H1 (cell line): ENCODE measurements at regions not wholly inside any gene's neighbourhood (a gene's known extent, or its start where the extent isn't known, plus 50 kb on each side); places are given as distances from the start of the nearest gene placed in this dataset.

ENCODE experiments used
- BACH1 ChIP-seq: IDR thresholded peaks from 2 replicates; pipeline ENCODE4 v1.6.1; 2012; ENCODE audit warnings: low read length, improper control_type of control experiment
- BCL11A ChIP-seq, 2 experiments: IDR thresholded peaks; one replicate each; pipeline ENCODE4 v1.6.1; 2011; ENCODE audit warnings: low read depth in 2 of 2, low read length in 2 of 2, mild to moderate bottlenecking in 2 of 2
- CEBPB ChIP-seq: IDR thresholded peaks from 2 replicates; pipeline ENCODE4 v1.6.1; 2012; ENCODE audit warnings: low read depth, low read length
- CTBP2 ChIP-seq: IDR thresholded peaks from 2 replicates; pipeline ENCODE4 v1.7.0; 2011; ENCODE audit warnings: borderline replicate concordance, mild to moderate bottlenecking, moderate library complexity, mixed read lengths, low read length; ENCODE audit not compliant: insufficient read depth, insufficient read length
- FOSL1 ChIP-seq: IDR thresholded peaks from 2 replicates; pipeline ENCODE4 v1.6.1; 2011; ENCODE audit warnings: mild to moderate bottlenecking, low read depth, low read length, moderate library complexity; ENCODE audit not compliant: insufficient read depth
- GTF2F1 ChIP-seq: IDR thresholded peaks from 2 replicates; pipeline ENCODE4 v1.6.1; 2012; ENCODE audit warnings: low read depth, low read length, improper control_type of control experiment, borderline replicate concordance
- HDAC2 ChIP-seq, 2 experiments: fragments of 300-600 bp in 1 of 2; sonication (generic) in 1 of 2; IDR thresholded peaks; 2 replicates each; pipeline ENCODE4 v1.6.1; 2011 to 2012; ENCODE audit warnings: low read depth in 2 of 2, low read length in 2 of 2, mild to moderate bottlenecking in 2 of 2, moderate library complexity in 2 of 2, borderline replicate concordance in 1 of 2, inconsistent platforms in 1 of 2
- HDAC6 ChIP-seq: IDR thresholded peaks from one replicate; pipeline ENCODE4 v1.7.1; 2012; ENCODE audit warnings: low read depth, mild to moderate bottlenecking, inconsistent platforms, low read length, moderate library complexity
- MAFK ChIP-seq: IDR thresholded peaks from 2 replicates; pipeline ENCODE4 v1.6.1; 2012; ENCODE audit warnings: low read depth, mild to moderate bottlenecking, improper control_type of control experiment, low read length
- SIX5 ChIP-seq: IDR thresholded peaks from 2 replicates; pipeline ENCODE4 v1.6.1; 2011; ENCODE audit warnings: mild to moderate bottlenecking, low read depth, low read length
- YY1 ChIP-seq: IDR thresholded peaks from 2 replicates; pipeline ENCODE4 v1.6.1; 2011; ENCODE audit warnings: low read depth, mild to moderate bottlenecking, low read length
- TF ChIP-seq, protein P1 (sequence below): fragments of 300-600 bp; sonication (generic); IDR thresholded peaks from 2 replicates; pipeline ENCODE4 v1.7.1; 2012; ENCODE audit warnings: low read length, moderate library complexity, mild to moderate bottlenecking, inconsistent platforms; ENCODE audit not compliant: insufficient replicate concordance

DNA sequence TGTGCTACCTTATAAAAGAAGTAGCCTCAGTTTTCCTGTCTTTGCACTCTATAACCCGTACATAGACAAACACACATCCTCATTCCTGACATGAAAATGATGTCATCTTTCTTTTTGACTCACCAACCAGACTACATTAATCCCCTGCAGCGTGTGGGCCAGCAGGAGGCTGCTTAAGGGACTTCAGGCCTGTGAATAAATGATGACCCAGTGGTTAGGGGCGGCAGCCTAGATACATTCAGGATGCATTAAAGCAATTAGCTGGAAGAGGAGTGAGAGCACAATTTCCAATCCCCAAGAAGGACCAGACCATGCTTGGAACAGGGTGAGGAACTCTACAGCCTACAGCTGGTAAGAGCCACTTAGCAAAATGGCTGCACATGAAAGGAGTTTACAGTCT, 57.3 kb upstream of the KLF7 start (continued):
- TF ChIP-seq, protein P1, sequence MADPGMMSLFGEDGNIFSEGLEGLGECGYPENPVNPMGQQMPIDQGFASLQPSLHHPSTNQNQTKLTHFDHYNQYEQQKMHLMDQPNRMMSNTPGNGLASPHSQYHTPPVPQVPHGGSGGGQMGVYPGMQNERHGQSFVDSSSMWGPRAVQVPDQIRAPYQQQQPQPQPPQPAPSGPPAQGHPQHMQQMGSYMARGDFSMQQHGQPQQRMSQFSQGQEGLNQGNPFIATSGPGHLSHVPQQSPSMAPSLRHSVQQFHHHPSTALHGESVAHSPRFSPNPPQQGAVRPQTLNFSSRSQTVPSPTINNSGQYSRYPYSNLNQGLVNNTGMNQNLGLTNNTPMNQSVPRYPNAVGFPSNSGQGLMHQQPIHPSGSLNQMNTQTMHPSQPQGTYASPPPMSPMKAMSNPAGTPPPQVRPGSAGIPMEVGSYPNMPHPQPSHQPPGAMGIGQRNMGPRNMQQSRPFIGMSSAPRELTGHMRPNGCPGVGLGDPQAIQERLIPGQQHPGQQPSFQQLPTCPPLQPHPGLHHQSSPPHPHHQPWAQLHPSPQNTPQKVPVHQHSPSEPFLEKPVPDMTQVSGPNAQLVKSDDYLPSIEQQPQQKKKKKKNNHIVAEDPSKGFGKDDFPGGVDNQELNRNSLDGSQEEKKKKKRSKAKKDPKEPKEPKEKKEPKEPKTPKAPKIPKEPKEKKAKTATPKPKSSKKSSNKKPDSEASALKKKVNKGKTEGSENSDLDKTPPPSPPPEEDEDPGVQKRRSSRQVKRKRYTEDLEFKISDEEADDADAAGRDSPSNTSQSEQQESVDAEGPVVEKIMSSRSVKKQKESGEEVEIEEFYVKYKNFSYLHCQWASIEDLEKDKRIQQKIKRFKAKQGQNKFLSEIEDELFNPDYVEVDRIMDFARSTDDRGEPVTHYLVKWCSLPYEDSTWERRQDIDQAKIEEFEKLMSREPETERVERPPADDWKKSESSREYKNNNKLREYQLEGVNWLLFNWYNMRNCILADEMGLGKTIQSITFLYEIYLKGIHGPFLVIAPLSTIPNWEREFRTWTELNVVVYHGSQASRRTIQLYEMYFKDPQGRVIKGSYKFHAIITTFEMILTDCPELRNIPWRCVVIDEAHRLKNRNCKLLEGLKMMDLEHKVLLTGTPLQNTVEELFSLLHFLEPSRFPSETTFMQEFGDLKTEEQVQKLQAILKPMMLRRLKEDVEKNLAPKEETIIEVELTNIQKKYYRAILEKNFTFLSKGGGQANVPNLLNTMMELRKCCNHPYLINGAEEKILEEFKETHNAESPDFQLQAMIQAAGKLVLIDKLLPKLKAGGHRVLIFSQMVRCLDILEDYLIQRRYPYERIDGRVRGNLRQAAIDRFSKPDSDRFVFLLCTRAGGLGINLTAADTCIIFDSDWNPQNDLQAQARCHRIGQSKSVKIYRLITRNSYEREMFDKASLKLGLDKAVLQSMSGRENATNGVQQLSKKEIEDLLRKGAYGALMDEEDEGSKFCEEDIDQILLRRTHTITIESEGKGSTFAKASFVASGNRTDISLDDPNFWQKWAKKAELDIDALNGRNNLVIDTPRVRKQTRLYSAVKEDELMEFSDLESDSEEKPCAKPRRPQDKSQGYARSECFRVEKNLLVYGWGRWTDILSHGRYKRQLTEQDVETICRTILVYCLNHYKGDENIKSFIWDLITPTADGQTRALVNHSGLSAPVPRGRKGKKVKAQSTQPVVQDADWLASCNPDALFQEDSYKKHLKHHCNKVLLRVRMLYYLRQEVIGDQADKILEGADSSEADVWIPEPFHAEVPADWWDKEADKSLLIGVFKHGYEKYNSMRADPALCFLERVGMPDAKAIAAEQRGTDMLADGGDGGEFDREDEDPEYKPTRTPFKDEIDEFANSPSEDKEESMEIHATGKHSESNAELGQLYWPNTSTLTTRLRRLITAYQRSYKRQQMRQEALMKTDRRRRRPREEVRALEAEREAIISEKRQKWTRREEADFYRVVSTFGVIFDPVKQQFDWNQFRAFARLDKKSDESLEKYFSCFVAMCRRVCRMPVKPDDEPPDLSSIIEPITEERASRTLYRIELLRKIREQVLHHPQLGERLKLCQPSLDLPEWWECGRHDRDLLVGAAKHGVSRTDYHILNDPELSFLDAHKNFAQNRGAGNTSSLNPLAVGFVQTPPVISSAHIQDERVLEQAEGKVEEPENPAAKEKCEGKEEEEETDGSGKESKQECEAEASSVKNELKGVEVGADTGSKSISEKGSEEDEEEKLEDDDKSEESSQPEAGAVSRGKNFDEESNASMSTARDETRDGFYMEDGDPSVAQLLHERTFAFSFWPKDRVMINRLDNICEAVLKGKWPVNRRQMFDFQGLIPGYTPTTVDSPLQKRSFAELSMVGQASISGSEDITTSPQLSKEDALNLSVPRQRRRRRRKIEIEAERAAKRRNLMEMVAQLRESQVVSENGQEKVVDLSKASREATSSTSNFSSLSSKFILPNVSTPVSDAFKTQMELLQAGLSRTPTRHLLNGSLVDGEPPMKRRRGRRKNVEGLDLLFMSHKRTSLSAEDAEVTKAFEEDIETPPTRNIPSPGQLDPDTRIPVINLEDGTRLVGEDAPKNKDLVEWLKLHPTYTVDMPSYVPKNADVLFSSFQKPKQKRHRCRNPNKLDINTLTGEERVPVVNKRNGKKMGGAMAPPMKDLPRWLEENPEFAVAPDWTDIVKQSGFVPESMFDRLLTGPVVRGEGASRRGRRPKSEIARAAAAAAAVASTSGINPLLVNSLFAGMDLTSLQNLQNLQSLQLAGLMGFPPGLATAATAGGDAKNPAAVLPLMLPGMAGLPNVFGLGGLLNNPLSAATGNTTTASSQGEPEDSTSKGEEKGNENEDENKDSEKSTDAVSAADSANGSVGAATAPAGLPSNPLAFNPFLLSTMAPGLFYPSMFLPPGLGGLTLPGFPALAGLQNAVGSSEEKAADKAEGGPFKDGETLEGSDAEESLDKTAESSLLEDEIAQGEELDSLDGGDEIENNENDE, result no peak
- no peak for TF ChIP-seq SIX5
- no peak for TF ChIP-seq GTF2F1
- no peak for TF ChIP-seq MAFK
- TF ChIP-seq FOSL1, result no peak
- no peak for TF ChIP-seq BCL11A (IDR thresholded peaks at IDR 0.05; ENCODE audit: low read depth in 2 of 2, low read length in 2 of 2)
- no peak for TF ChIP-seq CTBP2
- TF ChIP-seq BACH1, result no peak
- TF ChIP-seq HDAC6, result no peak
- TF ChIP-seq CEBPB, result no peak
- TF ChIP-seq YY1, result no peak
- no peak for TF ChIP-seq HDAC2 (IDR thresholded peaks at IDR 0.05; ENCODE audit: borderline replicate concordance in 1 of 2, low read depth in 2 of 2, low read length in 2 of 2)
